Germinal center (tissue), 1 donor: ENCODE measurements at regions not wholly inside any gene's neighbourhood (a gene's known extent, or its start where the extent isn't known, plus 50 kb on each side); places are given as distances from the start of the nearest gene placed in this dataset.
"Not testable (repeated sequence)": the region's sequence is repeated elsewhere in the genome, so short reads cannot be mapped to it uniquely, and the experiment has no call there.

Experiments
- DNase-seq: peaks from one replicate; pipeline ENCODE4 v3.0.0; 2012; ENCODE audit warnings: mixed read lengths, low spot score

DNA sequence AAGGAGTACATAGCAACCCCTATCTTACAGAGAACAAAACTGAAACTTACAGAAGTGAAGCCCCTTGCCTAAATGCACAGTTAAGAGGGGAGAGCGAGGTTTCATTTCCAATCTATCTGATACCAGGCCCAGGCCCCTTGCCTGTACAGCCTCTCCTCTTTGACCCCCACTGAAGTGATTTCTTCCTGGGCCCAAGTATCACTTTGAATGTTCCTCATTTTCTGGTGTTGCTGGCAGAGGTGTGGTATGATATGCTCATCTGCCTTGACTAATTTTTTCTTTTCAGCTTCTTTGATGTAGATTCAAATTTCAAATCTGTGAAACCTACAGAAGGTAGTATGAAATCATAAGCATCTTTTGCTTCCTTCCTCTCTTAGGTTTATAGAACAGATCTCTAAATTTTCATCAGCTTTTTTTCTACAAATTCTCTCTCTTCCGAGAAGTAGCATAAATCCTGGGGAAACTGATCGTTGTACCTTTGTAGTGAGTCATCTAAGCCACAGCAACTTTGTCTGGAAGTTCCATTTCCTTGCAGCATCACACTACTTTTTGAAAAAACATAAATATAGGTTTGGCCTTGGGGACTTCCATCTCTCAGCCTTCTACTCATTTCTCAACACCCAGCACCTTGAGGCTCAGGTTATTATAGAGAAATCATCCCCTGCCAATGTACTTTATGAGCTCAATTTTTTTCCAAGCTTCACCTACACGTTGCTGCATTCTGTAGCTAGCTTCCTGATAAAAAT is 402.4 kb upstream of the PTGER4 start:
- no peak for DNase-seq

DNA sequence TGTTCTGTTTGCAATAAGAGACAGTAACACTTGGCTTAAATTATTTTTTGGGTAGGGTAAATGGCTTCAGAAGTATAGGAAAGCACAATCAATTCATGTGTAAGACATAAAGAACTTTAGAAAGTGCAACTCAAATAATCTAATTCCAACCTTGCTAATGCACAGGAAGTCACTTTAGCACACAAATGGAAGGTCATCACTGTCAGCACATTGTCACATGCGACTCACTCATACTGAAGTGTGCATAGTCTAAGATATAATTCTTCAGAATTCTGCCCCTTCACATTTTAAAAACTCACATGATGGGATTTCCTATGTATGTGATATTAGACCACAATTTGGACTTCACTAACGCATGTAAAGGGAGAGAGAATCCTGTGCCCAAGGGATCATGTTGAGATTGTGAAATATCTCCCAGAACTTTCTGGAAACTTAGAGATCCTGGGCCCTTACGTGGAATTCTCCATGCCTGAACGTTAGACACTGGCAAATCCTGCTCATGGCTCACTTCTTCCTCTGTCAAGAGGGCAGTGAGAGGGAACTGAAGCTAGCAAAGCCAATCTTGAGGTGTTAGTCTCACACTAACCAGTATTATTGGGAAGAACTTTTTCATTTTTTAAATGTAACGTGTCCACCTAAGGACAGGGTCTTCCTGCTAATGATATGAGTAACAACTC is 403.2 kb upstream of the PTGER4 start:
- no peak for DNase-seq

DNA sequence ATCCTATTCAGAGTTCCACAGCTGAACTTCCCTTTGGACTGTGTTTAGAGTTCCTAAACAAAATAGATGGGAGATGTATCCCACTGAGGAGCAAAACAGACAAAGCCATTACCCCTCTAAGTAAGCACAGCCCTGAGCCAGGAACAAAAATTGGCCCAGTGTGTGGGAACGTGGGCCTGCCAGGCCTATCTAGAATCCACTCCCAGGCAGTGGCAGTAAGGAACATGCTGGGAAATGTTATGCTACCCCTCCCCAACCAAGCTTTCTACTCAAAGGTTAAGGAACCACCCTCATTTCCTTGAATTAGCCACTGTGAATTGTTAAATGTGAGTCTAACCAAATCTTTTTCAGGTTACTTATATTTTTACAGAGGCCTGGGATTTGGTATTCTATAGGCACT is 405.1 kb upstream of the PTGER4 start:
- no peak for DNase-seq

DNA sequence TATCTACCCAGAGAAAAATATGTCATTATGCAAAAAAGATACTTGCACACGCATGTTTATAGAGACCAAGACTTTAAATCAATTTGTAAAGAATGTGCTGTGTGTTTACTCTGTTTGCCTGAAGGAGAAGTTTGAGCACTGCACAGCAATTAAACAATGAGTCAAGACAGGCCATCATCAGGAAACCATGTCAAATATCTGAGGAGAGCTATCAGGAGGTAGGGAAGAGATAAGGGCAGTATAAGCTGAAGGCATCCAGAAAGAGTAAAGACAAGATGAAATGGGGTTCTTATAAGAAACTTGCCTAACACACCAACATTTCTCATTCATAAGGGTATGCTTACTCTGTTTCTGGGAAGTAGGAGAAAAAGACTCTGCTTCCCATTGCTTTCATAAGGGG is 405.8 kb upstream of the PTGER4 start:
- no peak for DNase-seq

DNA sequence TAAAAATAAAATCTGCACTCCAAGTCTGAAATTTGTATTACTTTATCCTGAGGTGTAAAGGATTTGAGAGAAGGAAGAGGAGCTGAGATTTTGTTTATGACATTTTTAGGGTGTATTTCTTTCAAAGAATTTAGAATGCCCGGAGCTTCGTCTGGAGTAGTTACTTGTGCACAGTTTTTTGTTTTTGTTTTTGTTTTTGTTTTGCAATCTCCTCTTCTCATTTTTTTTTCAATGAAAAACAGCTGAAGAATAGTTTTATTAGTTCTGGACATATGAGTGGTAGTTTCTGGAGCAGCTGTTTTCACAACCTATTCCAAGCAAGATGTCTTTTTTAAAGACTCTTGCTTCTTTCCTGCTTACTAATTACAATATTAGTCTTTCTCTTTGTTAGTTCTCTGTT is 408.2 kb upstream of the PTGER4 start:
- no peak for DNase-seq

DNA sequence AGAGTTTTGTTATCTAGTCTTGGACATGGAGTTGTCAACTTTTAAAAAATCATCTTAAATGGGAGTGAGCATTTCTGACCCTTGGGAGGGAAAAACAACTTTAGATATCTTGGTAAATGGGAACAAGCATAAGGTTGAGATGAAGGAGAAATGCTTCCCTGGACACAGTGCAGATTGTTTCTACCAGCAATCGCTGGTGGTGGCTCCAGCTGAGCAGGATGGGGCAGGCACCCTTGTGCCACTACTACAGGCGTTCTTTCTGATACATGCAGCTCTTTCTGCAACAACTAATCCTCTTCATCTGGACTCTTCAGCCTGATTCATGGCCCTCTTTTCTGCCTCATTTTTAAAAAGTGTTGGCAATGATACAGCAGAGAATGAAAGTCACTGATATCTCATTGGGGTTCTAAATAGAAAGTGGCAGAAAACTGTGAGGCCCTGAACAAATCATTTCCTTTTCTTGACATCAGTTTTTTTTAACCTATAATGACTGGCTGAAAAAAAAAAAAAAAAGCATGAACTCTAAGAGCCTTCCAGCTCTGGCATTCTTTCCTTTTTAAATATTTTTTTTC is 409.4 kb upstream of the PTGER4 start:
- no peak for DNase-seq

DNA sequence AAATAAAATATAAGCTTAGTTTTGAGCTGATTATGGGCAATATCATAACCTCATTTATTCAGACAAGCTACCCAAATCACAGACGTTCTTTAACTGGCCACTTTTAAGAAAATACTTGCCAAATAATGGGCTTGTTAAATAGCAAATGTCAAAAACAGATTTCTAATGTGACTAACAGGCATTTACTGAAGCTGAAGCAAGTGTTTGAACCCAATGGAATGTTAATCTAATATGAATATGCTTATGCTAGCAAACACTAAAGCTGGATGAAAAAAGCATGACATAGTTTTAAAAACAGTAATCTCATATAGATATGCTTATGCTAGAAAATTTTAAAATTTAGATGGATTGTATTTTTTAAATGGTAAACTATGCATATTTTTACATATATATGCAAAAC is 411.6 kb upstream of the PTGER4 start:
- DNase-seq = no peak

DNA sequence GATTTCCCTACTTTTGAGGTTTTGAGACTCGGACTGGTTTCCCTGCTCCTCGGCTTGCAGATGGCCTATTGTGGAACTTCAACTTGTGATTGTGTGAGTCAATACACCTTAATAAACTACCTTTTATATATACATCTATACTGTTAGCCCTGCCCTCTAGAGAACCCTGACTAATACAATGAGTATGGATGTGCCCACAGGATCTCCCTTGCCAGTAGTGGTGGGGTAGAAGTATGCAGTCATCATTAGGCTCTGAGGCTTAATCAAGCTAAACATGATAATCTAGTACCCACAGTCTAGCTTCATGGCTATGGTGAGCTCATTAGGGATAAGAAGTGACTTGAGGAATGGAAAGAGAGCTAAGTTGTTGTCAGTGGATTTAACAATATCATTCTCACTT is 412.8 kb upstream of the PTGER4 start:
- no peak for DNase-seq

DNA sequence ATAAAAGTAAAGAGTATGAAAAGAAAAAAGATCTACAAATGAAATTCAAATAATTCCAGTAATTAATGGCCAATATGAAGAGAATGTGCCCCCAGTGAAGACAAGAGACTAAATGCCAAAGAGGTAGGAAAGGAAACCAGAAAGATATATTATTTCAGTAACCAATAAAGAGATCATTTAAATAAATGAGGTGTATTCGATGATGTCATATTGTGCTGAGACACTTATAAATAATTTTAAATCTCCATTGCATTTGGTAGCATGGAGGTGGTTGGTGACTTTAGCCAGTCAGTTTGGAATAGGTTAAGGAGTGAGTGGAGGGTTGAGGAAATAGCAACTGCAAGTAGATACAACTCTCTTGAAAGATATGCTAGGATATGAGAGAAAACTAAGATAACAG is 417.7 kb upstream of the PTGER4 start:
- DNase-seq = no peak

DNA sequence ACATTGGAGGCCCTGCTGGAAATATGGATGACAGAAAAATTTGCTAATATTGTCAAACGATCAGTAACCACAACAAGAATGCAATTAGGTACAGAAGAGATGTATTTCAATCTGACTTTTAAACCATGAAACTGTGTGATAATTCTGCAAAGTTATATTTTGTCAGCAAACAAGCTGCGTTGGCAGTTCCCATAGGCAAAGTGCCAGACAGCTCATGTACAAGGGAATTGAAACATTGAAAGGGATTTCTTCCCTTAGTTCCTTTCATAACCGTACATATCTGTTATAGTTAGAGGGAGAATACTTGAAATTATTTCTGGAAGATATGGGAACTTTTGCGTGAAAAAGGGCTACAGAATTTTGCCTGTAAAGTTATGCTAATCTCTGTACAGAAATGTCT is 419.4 kb upstream of the PTGER4 start:
- no peak for DNase-seq

DNA sequence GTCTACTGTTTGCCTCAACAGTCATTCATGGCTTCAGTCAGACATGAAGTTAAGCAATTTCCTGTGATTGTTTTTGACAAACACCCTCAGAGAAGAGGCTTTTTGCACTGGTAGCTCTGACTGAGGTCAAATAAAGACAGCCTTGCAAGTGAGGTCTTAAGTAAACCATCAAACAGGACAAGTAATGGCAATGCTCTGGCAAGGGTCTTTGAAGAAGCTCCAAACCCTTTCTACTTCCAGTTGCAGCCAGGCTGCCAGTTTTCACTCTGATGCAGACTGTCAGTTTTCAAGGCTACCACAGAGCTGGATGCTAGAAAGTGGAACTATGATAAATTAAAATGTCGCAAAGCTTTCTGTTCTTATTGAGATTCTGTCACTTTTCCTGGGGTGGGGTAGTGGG is 421.5 kb upstream of the PTGER4 start:
- no peak for DNase-seq

DNA sequence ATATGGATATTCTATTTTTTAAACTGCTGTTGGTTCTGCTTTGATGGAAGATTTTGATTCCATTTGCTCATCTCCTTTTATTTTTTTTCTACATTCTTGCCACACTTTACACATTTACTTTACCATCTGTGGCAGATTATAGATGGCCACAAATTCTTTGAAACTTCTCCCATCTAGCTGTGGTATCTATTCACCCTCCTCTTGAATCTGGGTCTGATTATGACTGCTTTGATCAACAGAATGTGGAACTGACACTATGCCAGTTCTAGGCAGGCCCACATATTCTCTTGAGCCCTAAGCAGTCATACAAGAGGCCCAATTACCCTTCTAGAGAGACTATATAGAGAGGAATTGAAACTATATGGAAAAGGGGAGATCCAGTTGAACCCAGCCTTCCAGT is 439.0 kb upstream of the PTGER4 start:
- DNase-seq = no peak

DNA sequence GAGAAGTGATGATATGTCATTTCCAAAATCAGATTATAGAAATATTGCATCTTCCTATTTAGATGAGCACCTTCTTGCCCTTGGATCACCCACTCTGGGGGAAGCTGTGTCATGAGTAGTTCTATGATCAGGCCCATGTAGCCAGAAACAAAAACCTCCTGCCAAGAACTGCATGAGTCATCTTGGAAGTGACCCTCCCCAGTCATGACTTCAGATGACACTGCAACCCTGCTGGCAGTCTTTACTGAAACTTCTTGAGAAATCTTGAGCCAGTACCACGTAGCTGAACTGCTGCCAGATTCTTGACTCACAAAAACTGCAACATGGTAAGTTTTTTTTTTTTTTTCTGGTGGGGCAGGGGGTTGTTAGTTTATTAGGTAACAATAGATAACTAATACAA is 439.6 kb upstream of the PTGER4 start:
- DNase-seq = no peak

DNA sequence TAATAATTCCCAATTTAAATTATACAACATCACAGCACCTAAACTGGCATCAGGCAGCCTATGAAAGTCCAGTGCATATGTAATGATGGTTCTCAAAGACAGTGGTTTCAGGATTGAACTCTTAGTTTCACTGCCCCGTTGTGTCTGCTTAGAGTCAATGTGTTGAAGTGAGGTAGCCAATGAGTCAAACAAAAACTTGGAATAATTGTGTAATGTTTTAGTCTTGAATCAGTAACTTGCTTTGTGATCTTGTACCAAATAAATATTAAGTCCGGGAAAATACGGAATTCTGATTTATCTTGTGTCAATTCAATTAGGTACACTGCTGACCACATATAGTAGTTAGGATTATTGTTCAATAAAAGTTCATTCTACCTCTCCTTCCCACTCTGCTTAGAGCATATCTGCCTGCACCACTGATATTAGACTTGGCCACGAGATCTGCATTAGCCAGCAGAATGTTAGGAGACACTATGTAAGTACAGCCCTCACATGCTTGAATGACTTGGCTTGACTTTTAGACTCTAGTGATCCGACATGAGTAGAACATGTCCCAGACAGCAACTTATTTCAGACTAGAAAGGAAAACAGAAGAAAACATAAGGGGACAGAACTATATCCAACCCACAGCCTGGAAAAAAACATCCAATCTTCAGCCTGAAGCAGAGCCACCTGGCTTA is 441.5 kb upstream of the PTGER4 start:
- DNase-seq = no peak

DNA sequence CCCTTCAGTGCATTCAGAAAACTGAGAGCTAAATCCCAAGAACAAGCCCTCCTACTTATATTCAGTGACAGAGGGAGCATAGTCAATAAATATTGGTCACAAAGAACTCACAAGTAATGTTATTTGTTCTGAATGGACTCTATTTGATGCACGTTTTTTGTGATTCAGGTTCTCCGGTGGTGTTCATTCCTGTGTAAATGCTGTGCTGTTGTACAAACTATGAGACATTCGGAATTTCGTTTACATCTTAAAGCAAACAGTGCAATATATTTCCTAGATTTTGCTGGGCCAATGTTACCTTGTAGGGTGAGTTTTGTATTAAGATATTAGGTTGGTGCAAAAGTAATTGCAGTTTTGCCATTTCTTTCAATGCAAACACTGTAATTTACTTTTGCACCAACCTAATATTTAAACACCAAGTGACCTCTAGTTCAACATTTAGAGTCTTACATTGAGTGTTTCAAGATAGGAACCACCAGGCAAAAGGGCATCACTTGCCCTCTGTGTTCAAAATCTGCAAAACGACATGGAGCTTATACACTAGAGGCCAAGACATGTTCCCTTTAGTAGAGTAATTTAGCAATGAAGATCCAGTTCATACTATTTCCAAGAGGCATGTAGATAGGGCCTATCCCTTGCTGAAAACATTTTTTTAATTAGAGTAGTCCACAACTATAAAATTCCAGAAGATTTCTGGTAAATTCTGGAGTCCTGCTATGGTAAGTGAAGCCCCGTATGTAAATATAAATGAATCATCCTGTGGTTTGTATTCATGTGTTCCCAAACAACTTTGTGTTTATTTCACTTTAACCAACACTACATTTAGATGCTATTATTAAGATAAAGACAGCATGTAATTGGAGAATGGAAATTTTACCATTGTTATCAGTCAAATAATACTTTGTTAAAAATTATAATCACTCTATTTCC is 444.0 kb upstream of the PTGER4 start:
- no peak for DNase-seq

DNA sequence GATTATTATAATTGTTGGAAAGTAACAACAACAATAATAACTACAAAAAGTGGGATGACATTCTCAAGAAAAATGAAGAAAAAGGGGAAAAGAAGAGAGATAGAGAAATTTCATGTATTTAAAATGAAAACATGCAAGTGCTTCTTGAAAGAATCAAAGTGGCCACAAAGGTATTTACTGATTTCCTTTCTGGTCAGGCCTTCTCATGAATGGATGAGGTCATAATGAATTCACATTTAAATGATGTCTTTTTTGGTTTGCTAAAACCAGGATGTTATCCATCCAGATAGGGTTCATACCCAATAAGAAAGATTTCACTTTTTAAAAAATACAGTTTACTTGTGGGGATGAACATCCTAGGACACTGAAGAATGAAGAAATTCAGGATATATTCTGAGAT is 446.4 kb upstream of the PTGER4 start:
- no peak for DNase-seq

DNA sequence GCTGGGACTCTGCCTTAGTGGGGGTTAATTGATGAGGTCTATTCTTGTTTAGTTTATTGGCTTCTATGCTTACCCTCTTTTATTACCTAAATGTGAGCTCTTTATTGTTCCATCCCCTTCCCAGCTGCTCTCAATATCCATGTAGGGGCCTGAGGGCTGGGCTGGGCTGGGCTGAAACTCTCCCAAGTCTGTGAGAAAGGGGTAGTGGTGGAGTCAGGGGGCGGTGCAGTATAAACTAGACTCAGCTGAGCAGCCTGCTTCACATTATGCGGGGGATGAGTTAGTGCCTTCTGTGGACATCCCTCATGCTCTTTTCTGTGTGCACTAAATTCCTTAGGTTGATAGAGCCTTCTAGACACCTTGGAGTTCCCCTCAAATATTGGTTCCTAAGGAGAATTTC is 451.8 kb upstream of the PTGER4 start:
- DNase-seq = no peak

DNA sequence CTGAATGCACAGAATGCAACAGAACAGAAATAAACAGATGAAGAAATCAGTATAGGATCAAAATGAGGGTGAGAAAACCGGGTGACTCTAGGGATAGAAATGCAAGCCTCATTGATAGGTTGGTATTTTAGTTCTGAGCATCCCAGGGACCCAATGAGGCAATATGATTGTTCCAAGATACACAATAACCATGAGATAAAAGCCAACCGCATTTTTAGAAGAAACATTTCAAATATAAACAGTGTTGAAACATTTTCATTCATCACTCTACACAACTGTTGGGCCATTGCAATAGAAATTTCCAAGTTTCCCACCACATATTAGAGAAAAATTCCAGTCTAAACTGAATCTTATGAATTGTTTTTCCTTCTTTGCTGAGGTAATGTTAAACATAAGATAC is 452.3 kb upstream of the PTGER4 start:
- no peak for DNase-seq

DNA sequence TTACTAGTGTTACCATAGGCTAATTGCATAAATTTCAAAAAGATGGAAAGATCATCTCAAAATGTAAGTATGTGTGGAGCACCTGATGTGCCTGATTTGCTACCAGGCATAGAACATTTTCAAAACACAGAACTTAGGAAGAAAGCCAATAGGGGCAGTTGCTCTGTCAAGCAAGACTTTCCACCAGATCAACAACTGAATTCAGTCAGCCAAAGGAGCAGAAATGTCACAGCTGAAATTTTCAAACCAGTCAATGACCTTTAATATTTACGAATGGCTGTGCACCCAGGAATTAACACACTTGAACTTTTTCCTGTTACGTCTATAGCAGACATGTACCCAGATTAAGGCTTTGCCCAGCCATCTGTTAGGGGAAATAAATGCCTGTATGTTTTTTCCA is 452.8 kb upstream of the PTGER4 start:
- no peak for DNase-seq

DNA sequence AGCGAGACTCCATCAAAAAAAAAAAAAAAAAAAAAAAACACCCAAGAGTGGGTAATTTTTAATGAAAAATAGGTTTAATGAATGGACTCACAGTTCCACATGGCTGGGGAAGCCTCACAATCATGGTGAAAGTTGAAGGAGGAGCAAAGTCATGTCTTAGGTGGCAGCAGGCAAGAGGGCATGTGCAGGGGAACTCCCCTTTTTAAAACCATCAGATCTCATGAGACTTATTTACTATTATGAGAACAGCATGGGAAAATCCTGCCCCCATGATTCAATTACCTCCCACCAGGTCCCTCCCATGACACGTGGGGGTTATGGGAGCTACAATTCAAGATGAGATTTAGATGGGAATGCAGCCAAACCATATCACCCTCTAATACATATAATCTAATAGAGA is 454.6 kb upstream of the PTGER4 start:
- not testable (repeated sequence) for DNase-seq

DNA sequence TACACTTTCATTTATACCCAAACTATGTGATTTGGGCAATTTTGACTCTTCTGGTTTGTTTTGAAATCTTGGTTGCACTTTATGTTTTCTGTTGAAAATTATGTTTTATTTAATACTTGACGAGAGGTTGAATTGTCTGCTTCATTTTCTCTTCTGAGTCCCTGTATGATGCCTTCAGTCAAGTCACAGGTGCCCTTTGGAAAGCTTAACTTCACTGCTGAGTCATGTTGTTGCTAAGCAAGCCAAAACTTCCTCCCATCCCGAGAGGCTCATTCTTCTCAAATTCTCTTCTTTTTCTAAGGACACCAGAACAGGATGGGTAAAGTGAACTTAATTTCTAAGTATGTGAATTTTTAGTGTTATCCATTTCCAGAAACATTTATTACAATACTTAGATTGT is 455.3 kb upstream of the PTGER4 start:
- no peak for DNase-seq

DNA sequence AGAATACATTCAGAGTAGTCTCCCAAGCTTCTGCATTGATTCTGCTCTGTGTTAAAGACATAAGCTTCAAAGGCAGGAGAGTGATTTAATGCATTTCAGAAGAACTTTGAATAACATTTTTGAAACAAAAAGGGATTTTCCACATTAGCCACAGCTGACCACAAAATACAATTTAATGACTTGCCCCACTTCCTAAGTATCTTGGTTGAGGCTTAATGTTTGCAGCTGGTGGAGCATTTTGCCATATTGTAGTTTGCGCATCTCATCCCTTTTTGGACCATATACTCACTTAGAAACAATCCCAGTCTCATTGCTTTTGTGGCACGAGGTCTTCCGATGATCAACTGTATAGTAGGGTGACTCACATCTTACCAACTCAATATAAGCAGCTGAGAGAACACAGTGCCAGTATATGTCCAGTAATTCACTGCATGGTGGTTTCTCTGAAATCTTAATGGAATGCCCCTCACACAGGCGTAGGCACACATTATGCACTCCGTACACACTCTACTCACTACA is 455.8 kb upstream of the PTGER4 start:
- no peak for DNase-seq
